ENCODE measurements at regions not wholly inside any gene's neighbourhood (a gene's known extent, or its start where the extent isn't known, plus 50 kb on each side); places are given as distances from the start of the nearest gene placed in this dataset.

- no peak for TF ChIP-seq ZBTB8A (tag by site-specific recombination; IDR thresholded peaks at IDR 0.05)
- no peak for TF ChIP-seq ZNF362 (tag by site-specific recombination; IDR thresholded peaks at IDR 0.05)
- TF ChIP-seq BCL11B (tag by site-specific recombination; IDR thresholded peaks at IDR 0.05; ENCODE audit: low read depth), result no peak
- TF ChIP-seq ZNF398 (tag by site-specific recombination; IDR thresholded peaks at IDR 0.05), result no peak
These were observed 95.7 kb upstream of the SPRY2 start (continued) for GRCh38 chr13:80436571-80437169.

GRCh38 chr13:80430561-80430960 lies 89.6 kb upstream of the SPRY2 start:
- Histone ChIP-seq H3K4me1 (ENCODE audit: control insufficient read depth, insufficient read depth, low read length) (no peaks in the 10 kb centered on the region), H3K9me3 (ENCODE audit: control insufficient read depth, insufficient read depth, low read depth, low read length) (no peaks in the 10 kb centered on the region), H3K36me3 (ENCODE audit: control insufficient read depth in 2 of 2, insufficient read depth in 1 of 2, low read length in 2 of 2) (no peaks in the 10 kb centered on the region), H3K27ac (ENCODE audit: extremely low read depth, low read depth, low read length) (no peak overlapping the region), H3K4me3 (ENCODE audit: low read depth, low read length) (no peak overlapping the region)
- CTCF ChIA-PET, result no interaction called here
- POLR2A ChIA-PET, result no interaction called here
- no peak for TF ChIP-seq PATZ1 (tag by site-specific recombination; IDR thresholded peaks at IDR 0.05)
- TF ChIP-seq ZNF211 (tag by site-specific recombination; IDR thresholded peaks at IDR 0.05; ENCODE audit: low read depth), result no peak
- TF ChIP-seq ZNF792 (tag by site-specific recombination; IDR thresholded peaks at IDR 0.05), result no peak
- no peak for TF ChIP-seq ZNF114 (tag by site-specific recombination; IDR thresholded peaks at IDR 0.05)
- no peak for TF ChIP-seq ZNF580 (tag by site-specific recombination; IDR thresholded peaks at IDR 0.05)
- TF ChIP-seq MZF1 (tag by site-specific recombination; IDR thresholded peaks at IDR 0.05; ENCODE audit: borderline replicate concordance), result no peak
- TF ChIP-seq ZNF501 (tag by site-specific recombination; IDR thresholded peaks at IDR 0.05), result no peak
- TF ChIP-seq ZNF184 (tag by site-specific recombination; IDR thresholded peaks at IDR 0.05), result no peak
- no peak for TF ChIP-seq ZNF18 (tag by site-specific recombination; IDR thresholded peaks at IDR 0.05)
- TF ChIP-seq ZNF571 (tag by site-specific recombination; IDR thresholded peaks at IDR 0.05), result no peak
- no peak for TF ChIP-seq ZNF488 (tag by site-specific recombination; IDR thresholded peaks at IDR 0.05)
- TF ChIP-seq ZNF214 (tag by site-specific recombination; IDR thresholded peaks at IDR 0.05; ENCODE audit: borderline replicate concordance), result no peak
